22Rv1 (cell line): ENCODE measurements at regions not wholly inside any gene's neighbourhood (a gene's known extent, or its start where the extent isn't known, plus 50 kb on each side); places are given as distances from the start of the nearest gene placed in this dataset.

ENCODE experiments used
- CTCF ChIP-seq: fragments of 450-650 bp; IDR thresholded peaks from 2 replicates; pipeline ENCODE4 v1.5.1; 2017; ENCODE audit warnings: mild to moderate bottlenecking
- ZFX ChIP-seq: fragments of 450-650 bp; IDR thresholded peaks from 2 replicates; pipeline ENCODE4 v1.6.1; 2017; ENCODE audit warnings: antibody characterized with exemption, borderline replicate concordance

- no peak for TF ChIP-seq CTCF
- no peak for TF ChIP-seq ZFX
These were observed 279.5 kb upstream of the POU3F1 start for GRCh38 chr1:38326135-38326534.
